OCI-LY1 (cell line): ENCODE measurements at regions not wholly inside any gene's neighbourhood (a gene's known extent, or its start where the extent isn't known, plus 50 kb on each side); places are given as distances from the start of the nearest gene placed in this dataset.

Experiments
- CTCF ChIP-seq: fragments of 200-600 bp; sonication (generic), shearing (Covaris generic); IDR thresholded peaks from 2 replicates; pipeline ENCODE4 v1.5.1; 2017; ENCODE audit warnings: mild to moderate bottlenecking, antibody characterized with exemption, low read length, moderate library complexity, mixed read lengths
- EZH2 ChIP-seq: fragments of 200-600 bp; sonication (generic), shearing (Covaris generic); IDR thresholded peaks from 2 replicates; pipeline ENCODE4 v1.8.0; 2017; ENCODE audit warnings: borderline replicate concordance, mixed run types, mild to moderate bottlenecking, antibody characterized with exemption, low read length, moderate library complexity, mixed read lengths

- TF ChIP-seq CTCF, result no peak
- TF ChIP-seq EZH2, result no peak
These were observed 147.0 kb upstream of the PROK2 start for GRCh38 chr3:71931922-71932321.
